Prostate gland (tissue), 2 donors: ENCODE measurements at regions not wholly inside any gene's neighbourhood (a gene's known extent, or its start where the extent isn't known, plus 50 kb on each side); places are given as distances from the start of the nearest gene placed in this dataset.

Experiments used
- DNase-seq: peaks from one replicate; pipeline ENCODE4 v3.0.0-alpha.2; 2019; ENCODE audit warnings: low spot score
- H3K27ac ChIP-seq, 2 donors: fragments of 200-600 bp; sonication (generic); 2 replicates each; pipeline ENCODE4 v1.5.1; 2017 to 2019
- H3K27me3 ChIP-seq: fragments of 200-600 bp; sonication (generic); replicated peaks from 2 replicates; pipeline ENCODE4 v1.5.1; 2019; ENCODE audit not compliant: insufficient read depth
- H3K36me3 ChIP-seq, 2 donors: fragments of 200-600 bp; sonication (generic); 1 replicate in 1 of 2; 2 replicates in 1 of 2; pipeline versions ENCODE4 v1.5.1 to v1.8.1; 2017 to 2019
- H3K4me1 ChIP-seq: fragments of 200-600 bp; sonication (generic); replicated peaks from 2 replicates; pipeline ENCODE4 v1.5.1; 2019
- H3K4me3 ChIP-seq, 2 donors: fragments of 200-600 bp; sonication (generic); 2 replicates each; pipeline ENCODE4 v1.5.1; 2017 to 2019
- H3K9me3 ChIP-seq: fragments of 200-600 bp; sonication (generic); 2 replicates; pipeline ENCODE4 v1.5.1; 2017
- CTCF ChIP-seq, 4 experiments: fragments of 200-600 bp in 2 of 4; fragments of 450-650 bp in 2 of 4; sonication (generic) in 2 of 4; IDR thresholded peaks; 1 replicate in 3 of 4; 2 replicates in 1 of 4; pipeline ENCODE4 v1.5.1; 2016 to 2019; ENCODE audit warnings: antibody characterized with exemption in 4 of 4, mild to moderate bottlenecking in 2 of 4, moderate library complexity in 2 of 4
- POLR2A ChIP-seq: fragments of 450-650 bp; IDR thresholded peaks from one replicate; pipeline ENCODE4 v1.6.1; 2016; ENCODE audit warnings: antibody characterized with exemption, mild to moderate bottlenecking
- POLR2AphosphoS5 ChIP-seq: sonication (generic); formaldehyde crosslinking; IDR thresholded peaks from one replicate; pipeline ENCODE4 v1.6.1; 2017; ENCODE audit warnings: antibody characterized with exemption
- WGBS: methylation state at CpG from one replicate; pipeline ENCODE4 v1.1.5; 2018; 5-methylcytosine and 5-hydroxymethylcytosine counted together
- intact Hi-C: fragments of 100-400 bp; cut with DNase I; formaldehyde crosslinking; loops from one replicate; pipeline ENCODE4 v1.14.2; 2022

DNA sequence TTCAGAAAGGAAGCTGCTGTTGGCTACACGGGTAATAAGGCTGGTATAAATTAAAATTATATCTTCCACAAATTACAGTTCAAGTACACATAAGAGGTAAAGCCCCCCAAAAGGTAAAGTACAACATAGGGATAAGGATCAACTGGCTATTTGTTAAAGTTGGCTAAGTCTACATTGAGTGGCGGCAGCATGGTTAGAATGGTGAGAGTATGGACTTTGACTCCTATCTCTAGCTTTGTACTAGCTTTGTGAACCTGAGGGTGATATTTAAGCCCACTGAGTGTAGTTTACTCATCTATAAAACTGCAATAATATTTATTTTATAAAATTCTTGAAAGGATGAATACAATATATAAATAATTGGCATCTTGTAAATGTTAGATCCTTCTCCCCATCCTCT is 542.8 kb downstream of the DSC3 start:
- no peaks in the 10 kb centered on the region for H3K36me3 ChIP-seq
- no peaks in the 10 kb centered on the region for H3K9me3 ChIP-seq
- no peaks in the 10 kb centered on the region for H3K4me1 ChIP-seq
- no peak for DNase-seq
- no peaks in the 10 kb centered on the region for H3K27me3 ChIP-seq
- WGBS, result 88% methylated on average over 2 of the region's 2 CpGs
- TF ChIP-seq POLR2A, result no peak
- no peak for TF ChIP-seq POLR2AphosphoS5
- TF ChIP-seq CTCF (IDR thresholded peaks at IDR 0.05), result no peak
- H3K4me3 ChIP-seq, result no peak overlapping the region
- no peak overlapping the region for H3K27ac ChIP-seq
- intact Hi-C loops, result no loop called here

DNA sequence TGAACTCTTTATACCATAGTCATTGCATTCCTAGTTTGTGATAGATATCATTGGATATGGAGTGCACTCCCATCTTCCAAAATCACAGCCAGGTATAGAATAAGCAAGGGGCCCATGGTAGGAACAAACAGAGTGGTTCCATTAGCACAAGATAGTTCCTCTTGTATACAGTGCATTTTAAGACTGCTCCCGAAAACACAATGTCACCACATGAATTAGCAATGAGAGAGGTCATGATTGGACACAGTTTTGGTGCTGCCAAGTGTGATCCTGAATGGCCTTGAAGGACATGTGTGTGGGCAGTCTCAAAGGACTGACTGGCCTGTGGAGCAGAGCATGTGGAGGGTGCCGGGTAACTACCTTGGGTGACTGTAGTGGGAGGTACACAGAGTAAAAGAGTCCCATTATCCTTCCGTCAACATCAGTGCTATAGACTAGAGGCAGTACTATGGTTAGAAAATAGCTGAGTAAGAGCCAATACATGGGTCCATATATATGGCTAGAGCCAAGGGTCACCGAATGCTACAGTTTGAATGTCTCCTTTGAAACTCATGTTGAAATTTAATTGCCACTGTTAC is 549.9 kb downstream of the DSC3 start:
- Histone ChIP-seq H3K4me1 (no peaks in the 10 kb centered on the region), H3K27ac (no peak overlapping the region), H3K4me3 (no peak overlapping the region), H3K27me3 (no peaks in the 10 kb centered on the region), H3K36me3 (no peaks in the 10 kb centered on the region), H3K9me3 (no peaks in the 10 kb centered on the region)
- intact Hi-C loops, result no loop called here
- WGBS, result 96% methylated on average over 4 of the region's 4 CpGs
- TF ChIP-seq POLR2AphosphoS5 (no peak), POLR2A (no peak), CTCF (IDR thresholded peaks at IDR 0.05) (no peak)
- no peak for DNase-seq

DNA sequence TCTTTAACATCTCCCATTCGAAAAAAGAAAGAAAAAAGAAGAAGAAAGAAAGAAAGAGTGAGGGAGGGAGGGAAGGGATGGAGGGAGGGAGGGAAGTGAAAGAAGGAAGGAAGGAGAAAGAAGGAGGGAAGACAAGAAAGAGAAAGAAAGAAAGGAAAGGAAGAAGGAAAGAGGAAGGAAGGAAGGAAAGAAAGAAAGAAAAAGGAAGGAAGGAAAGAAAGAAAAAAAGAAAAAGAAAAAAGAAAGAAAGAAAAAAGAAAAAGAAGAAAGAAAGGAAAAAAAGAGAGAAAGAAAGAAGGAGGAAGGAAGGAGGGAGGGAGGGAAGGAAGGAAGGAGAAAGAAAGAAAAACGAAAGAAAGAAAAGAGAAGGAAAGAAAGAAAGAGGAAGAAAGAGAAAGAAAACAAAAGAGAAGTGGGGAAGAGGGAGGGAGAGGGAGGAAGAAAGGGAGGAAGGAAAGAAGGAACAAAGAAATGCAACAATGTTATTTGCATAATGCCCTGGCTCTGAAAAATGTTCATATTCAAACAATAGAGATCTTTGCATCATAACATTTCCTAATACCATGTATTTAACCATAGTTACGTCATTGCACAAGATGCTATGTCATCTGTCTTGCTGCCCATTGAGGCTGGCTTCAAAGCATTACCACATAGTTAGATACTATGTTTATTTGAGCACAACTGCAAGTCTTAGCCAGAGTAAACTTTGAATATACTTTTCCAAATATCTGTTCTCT is 550.6 kb downstream of the DSC3 start:
- TF ChIP-seq CTCF (IDR thresholded peaks at IDR 0.05), result no peak
- TF ChIP-seq POLR2A, result no peak
- TF ChIP-seq POLR2AphosphoS5, result no peak
- no peaks in the 10 kb centered on the region for H3K36me3 ChIP-seq
- H3K27me3 ChIP-seq, result no peaks in the 10 kb centered on the region
- no peak overlapping the region for H3K27ac ChIP-seq
- H3K4me3 ChIP-seq, result no peak overlapping the region
- H3K9me3 ChIP-seq, result no peaks in the 10 kb centered on the region
- no peak for DNase-seq
- no peaks in the 10 kb centered on the region for H3K4me1 ChIP-seq
- 92% methylated on average over 3 of the region's 3 CpGs for WGBS
- intact Hi-C loops, result no loop called here

- Histone ChIP-seq H3K36me3 (no peaks in the 10 kb centered on the region), H3K9me3 (no peaks in the 10 kb centered on the region), H3K27ac (no peak overlapping the region), H3K27me3 (no peaks in the 10 kb centered on the region), H3K4me3 (no peak overlapping the region), H3K4me1 (no peaks in the 10 kb centered on the region)
- intact Hi-C loops, result no loop called here
- TF ChIP-seq POLR2AphosphoS5 (no peak), CTCF (IDR thresholded peaks at IDR 0.05) (no peak), POLR2A (no peak)
- WGBS, result 83% methylated on average over 2 of the region's 2 CpGs
- no peak for DNase-seq
Measured at GRCh38 chr18:30489890-30490643, 552.5 kb downstream of the DSC3 start.
